Mammary epithelial cell (primary cell): ENCODE measurements at regions not wholly inside any gene's neighbourhood (a gene's known extent, or its start where the extent isn't known, plus 50 kb on each side); places are given as distances from the start of the nearest gene placed in this dataset.

Experiments
- CTCF ChIP-seq, 2 donors: IDR thresholded peaks in 1 of 2; conservative IDR thresholded peaks in 1 of 2; 2 replicates each; pipeline ENCODE4 v1.5.1; 2011 to 2012; ENCODE audit warnings: inconsistent platforms in 2 of 2, low read length in 2 of 2, mild to moderate bottlenecking in 2 of 2, control low read depth in 1 of 2, low read depth in 1 of 2; ENCODE audit not compliant: insufficient read depth in 1 of 2; ENCODE audit errors: extremely low read depth in 1 of 2
- EZH2 ChIP-seq: IDR thresholded peaks from 2 replicates; pipeline ENCODE4 v1.6.1; 2012; ENCODE audit warnings: low read length, inconsistent platforms, borderline replicate concordance

GRCh38 chr2:13492262-13492661 lies 775.5 kb downstream of the TRIB2 start:
- no peak for TF ChIP-seq CTCF (conservative IDR thresholded peaks at IDR 0.05 in 1 of 2, IDR thresholded peaks at IDR 0.05 in 1 of 2; ENCODE audit: extremely low read depth in 1 of 2, insufficient read depth in 1 of 2, low read depth in 1 of 2, low read length in 2 of 2)
- no peak for TF ChIP-seq EZH2
